AG09319 (cell line): ENCODE measurements at regions not wholly inside any gene's neighbourhood (a gene's known extent, or its start where the extent isn't known, plus 50 kb on each side); places are given as distances from the start of the nearest gene placed in this dataset.
"Not testable (repeated sequence)": the region's sequence is repeated elsewhere in the genome, so short reads cannot be mapped to it uniquely, and the experiment has no call there.

Experiments
- DNase-seq: peaks from one replicate; pipeline ENCODE4 v3.0.0-alpha.2; 2010; ENCODE audit warnings: low read depth; ENCODE audit errors: extremely low read depth
- CTCF ChIP-seq: IDR thresholded peaks from 2 replicates; pipeline ENCODE4 v1.5.1; 2011; ENCODE audit warnings: low read depth, mild to moderate bottlenecking, inconsistent platforms, low read length, moderate library complexity

- TF ChIP-seq CTCF: no peak
- no peak for DNase-seq
Observed at GRCh38 chr6:86789779-86790411, 147.4 kb upstream of the HTR1E start.

- no peak for DNase-seq
- no peak for TF ChIP-seq CTCF
Observed at GRCh38 chr6:86782328-86782727, 155.0 kb upstream of the HTR1E start.

GRCh38 chr6:86780923-86781322 is 156.4 kb upstream of the HTR1E start:
- no peak for DNase-seq
- TF ChIP-seq CTCF: no peak

GRCh38 chr6:86775893-86776292 is 161.4 kb upstream of the HTR1E start:
- no peak for DNase-seq
- TF ChIP-seq CTCF: no peak

- no peak for DNase-seq
- TF ChIP-seq CTCF: no peak
Observed at GRCh38 chr6:86765211-86765610, 172.1 kb upstream of the HTR1E start.

- not testable (repeated sequence) for DNase-seq
Observed at GRCh38 chr6:86759953-86760352, 177.4 kb upstream of the HTR1E start.

GRCh38 chr6:86756640-86757229 is 180.6 kb upstream of the HTR1E start:
- no peak for TF ChIP-seq CTCF
- DNase-seq: no peak

GRCh38 chr6:86744048-86744447 is 193.3 kb upstream of the HTR1E start:
- no peak for DNase-seq
- TF ChIP-seq CTCF: no peak
